Breast epithelium (tissue), 3 donors: ENCODE measurements at regions not wholly inside any gene's neighbourhood (a gene's known extent, or its start where the extent isn't known, plus 50 kb on each side); places are given as distances from the start of the nearest gene placed in this dataset.

ENCODE experiments used
- CTCF ChIP-seq, 3 donors: fragments of 450-650 bp; IDR thresholded peaks; one replicate each; pipeline ENCODE4 v1.5.1; 2016 to 2017; ENCODE audit warnings: antibody characterized with exemption in 3 of 3, mild to moderate bottlenecking in 3 of 3, moderate library complexity in 3 of 3
- POLR2A ChIP-seq: fragments of 450-650 bp; IDR thresholded peaks from one replicate; pipeline ENCODE4 v1.6.1; 2016; ENCODE audit warnings: antibody characterized with exemption, mild to moderate bottlenecking, moderate library complexity
- POLR2AphosphoS5 ChIP-seq, 3 donors: sonication (generic); formaldehyde crosslinking; IDR thresholded peaks; one replicate each; pipeline ENCODE4 v1.6.1; 2017; ENCODE audit warnings: antibody characterized with exemption in 3 of 3

DNA sequence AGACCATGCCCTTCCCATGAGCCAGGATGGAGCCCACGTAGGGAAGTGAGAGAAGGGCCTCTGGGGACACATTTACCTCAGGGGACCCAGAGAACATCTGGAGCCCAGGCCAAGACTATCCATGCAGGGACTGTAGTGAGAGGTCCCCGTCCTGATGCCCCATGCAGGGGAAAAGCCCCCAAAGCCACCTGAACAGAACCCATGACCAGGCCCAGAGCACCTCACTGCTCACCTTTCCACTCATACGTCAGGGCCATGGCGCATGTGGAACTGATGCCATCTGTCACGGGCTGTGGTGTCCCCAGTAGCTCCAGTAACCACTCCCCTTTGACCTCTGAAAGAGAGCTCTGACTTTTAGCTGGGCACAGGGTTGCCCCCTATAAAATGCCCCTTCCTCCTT, 106.5 kb upstream of the TEX51 start:
- TF ChIP-seq POLR2A (no peak), CTCF (IDR thresholded peaks at IDR 0.05) (no peak), POLR2AphosphoS5 (IDR thresholded peaks at IDR 0.05) (no peak)
